Suprapubic skin (tissue), 4 donors: ENCODE measurements at regions not wholly inside any gene's neighbourhood (a gene's known extent, or its start where the extent isn't known, plus 50 kb on each side); places are given as distances from the start of the nearest gene placed in this dataset.

ENCODE experiments used
- DNase-seq, 2 donors: peaks; one replicate each; pipeline ENCODE4 v3.0.0-alpha.2; 2019; ENCODE audit warnings: low spot score in 2 of 2
- H3K27ac ChIP-seq: fragments of 200-600 bp; sonication (generic); one replicate; pipeline ENCODE4 v1.5.1; 2019
- H3K27me3 ChIP-seq: fragments of 200-600 bp; sonication (generic); one replicate; pipeline ENCODE4 v1.5.1; 2019
- H3K36me3 ChIP-seq: fragments of 200-600 bp; sonication (generic); one replicate; pipeline ENCODE4 v1.5.1; 2019
- H3K4me1 ChIP-seq: fragments of 200-600 bp; sonication (generic); one replicate; pipeline ENCODE4 v1.5.1; 2019
- H3K4me3 ChIP-seq: fragments of 200-600 bp; sonication (generic); one replicate; pipeline ENCODE4 v1.5.1; 2019; ENCODE audit warnings: mild to moderate bottlenecking
- H3K9me3 ChIP-seq: fragments of 200-600 bp; sonication (generic); one replicate; pipeline ENCODE4 v1.5.1; 2019
- EP300 ChIP-seq: sonication (generic); formaldehyde crosslinking; IDR thresholded peaks from one replicate; pipeline ENCODE4 v1.6.1; 2017; ENCODE audit warnings: antibody characterized with exemption
- POLR2A ChIP-seq, 2 donors: fragments of 450-650 bp; IDR thresholded peaks; one replicate each; pipeline ENCODE4 v1.6.1; 2017; ENCODE audit warnings: antibody characterized with exemption in 2 of 2, mild to moderate bottlenecking in 2 of 2, moderate library complexity in 2 of 2
- POLR2AphosphoS5 ChIP-seq, 3 donors: sonication (generic); formaldehyde crosslinking; IDR thresholded peaks; one replicate each; pipeline ENCODE4 v1.6.1; 2017; ENCODE audit warnings: antibody characterized with exemption in 3 of 3
- WGBS: methylation state at CpG from one replicate; pipeline ENCODE4 v1.1.5; 2018; 5-methylcytosine and 5-hydroxymethylcytosine counted together
- TF ChIP-seq, protein P1 (sequence below), 2 donors: fragments of 200-600 bp in 1 of 2; fragments of 450-650 bp in 1 of 2; sonication (generic) in 1 of 2; IDR thresholded peaks; one replicate each; pipeline ENCODE4 v1.5.1; 2016 to 2019; ENCODE audit warnings: antibody characterized with exemption in 2 of 2, mild to moderate bottlenecking in 1 of 2, moderate library complexity in 1 of 2

DNA sequence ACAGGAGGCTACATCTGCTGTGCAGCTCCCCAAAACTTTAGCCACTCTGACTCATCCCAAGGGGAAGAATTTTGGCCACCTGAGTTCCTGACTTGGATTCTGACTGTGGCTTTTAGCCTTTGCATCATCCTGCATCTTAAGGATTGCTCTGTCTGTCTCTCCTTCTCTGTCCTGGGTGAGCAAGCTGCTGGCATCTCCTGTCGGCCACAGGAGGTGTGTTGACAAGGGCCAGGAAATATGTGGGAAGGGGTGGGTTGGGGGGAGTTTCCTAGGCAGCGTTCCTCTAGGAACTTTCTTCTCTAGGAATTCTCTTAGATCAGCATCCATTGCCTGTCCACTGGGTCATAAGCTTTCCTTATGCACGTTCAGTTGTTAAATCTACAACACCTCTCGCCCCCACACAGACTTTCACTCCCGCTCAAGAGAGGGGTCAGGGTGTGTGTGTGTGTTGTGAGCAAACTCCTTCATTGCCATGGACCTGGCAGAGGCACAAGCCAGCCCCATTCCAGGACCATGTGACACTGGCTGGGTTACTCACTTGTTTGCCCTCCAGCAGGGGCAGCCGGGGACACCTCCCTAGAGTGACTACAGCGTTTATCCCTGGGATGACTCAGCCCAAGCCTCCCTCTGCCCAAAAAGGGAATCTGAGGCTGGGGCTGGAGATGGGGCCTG, 145.0 kb upstream of the DUSP10 start:
- 25% methylated on average over 7 of the region's 7 CpGs for WGBS
- H3K36me3 ChIP-seq: no peaks in the 10 kb centered on the region
- no peaks in the 10 kb centered on the region for H3K27me3 ChIP-seq
- DNase-seq: peak; percentile 87 to 88
- TF ChIP-seq POLR2AphosphoS5 (IDR thresholded peaks at IDR 0.05) (peak in 1 of 3 donors; percentile 60), POLR2A (IDR thresholded peaks at IDR 0.05) (no peak)
- peaks cover 13% of the 10 kb centered on the region for H3K4me1 ChIP-seq
- H3K4me3 ChIP-seq: no peak overlapping the region
- no peaks in the 10 kb centered on the region for H3K9me3 ChIP-seq
- no peak overlapping the region for H3K27ac ChIP-seq

DNA sequence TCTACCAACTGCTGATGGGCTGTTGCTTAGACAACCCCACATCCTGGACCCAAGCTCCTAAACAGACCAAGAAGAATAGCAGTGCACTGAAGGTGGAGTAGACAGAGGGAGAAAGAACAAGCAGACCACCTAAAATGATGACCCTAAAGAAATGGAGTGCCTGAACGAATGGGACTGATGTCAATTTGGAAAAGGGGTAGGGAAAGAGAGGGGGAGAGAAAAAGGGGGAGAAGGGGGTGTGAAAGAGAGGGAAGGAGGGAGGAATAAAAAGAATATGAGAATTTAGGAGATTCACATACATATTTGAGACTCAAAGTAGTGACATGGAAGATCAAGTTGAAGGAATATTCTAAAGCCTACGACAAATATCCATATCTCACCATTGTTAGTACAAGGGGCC, 144.4 kb upstream of the DUSP10 start:
- no peak overlapping the region for H3K4me3 ChIP-seq
- H3K27ac ChIP-seq: no peak overlapping the region
- H3K4me1 ChIP-seq: peaks cover 13% of the 10 kb centered on the region
- TF ChIP-seq EP300 (no peak), POLR2AphosphoS5 (IDR thresholded peaks at IDR 0.05) (no peak), POLR2A (IDR thresholded peaks at IDR 0.05) (no peak)
- TF ChIP-seq, protein P1, sequence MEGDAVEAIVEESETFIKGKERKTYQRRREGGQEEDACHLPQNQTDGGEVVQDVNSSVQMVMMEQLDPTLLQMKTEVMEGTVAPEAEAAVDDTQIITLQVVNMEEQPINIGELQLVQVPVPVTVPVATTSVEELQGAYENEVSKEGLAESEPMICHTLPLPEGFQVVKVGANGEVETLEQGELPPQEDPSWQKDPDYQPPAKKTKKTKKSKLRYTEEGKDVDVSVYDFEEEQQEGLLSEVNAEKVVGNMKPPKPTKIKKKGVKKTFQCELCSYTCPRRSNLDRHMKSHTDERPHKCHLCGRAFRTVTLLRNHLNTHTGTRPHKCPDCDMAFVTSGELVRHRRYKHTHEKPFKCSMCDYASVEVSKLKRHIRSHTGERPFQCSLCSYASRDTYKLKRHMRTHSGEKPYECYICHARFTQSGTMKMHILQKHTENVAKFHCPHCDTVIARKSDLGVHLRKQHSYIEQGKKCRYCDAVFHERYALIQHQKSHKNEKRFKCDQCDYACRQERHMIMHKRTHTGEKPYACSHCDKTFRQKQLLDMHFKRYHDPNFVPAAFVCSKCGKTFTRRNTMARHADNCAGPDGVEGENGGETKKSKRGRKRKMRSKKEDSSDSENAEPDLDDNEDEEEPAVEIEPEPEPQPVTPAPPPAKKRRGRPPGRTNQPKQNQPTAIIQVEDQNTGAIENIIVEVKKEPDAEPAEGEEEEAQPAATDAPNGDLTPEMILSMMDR (IDR thresholded peaks at IDR 0.05): no peak
- H3K9me3 ChIP-seq: no peaks in the 10 kb centered on the region
- 100% methylated on average over 2 of the region's 2 CpGs for WGBS
- no peak for DNase-seq
- H3K36me3 ChIP-seq: no peaks in the 10 kb centered on the region
- no peaks in the 10 kb centered on the region for H3K27me3 ChIP-seq

DNA sequence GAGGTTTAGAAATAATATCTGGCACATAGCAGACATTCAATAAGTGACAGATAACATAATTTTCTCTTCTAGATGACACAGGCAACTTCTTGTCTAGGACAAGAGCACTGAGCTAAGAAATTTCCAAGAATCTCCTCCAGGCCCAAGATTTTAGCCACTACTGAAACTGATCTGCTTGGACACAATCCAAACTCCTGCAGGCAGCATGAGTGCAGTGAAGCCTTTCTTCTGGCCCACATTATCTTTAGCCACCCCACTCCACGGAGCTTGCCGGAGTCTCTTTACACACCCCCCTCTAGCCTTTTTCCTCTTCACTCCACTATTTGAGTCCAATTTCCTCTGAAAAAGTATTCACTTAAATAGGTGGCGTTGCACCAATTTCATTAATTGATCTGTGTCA, 142.9 kb upstream of the DUSP10 start:
- no peaks in the 10 kb centered on the region for H3K36me3 ChIP-seq
- no peaks in the 10 kb centered on the region for H3K9me3 ChIP-seq
- H3K4me1 ChIP-seq: peaks cover 13% of the 10 kb centered on the region
- H3K27ac ChIP-seq: no peak overlapping the region
- TF ChIP-seq POLR2AphosphoS5 (IDR thresholded peaks at IDR 0.05) (no peak), EP300 (no peak), POLR2A (IDR thresholded peaks at IDR 0.05) (no peak)
- TF ChIP-seq, protein P1 (IDR thresholded peaks at IDR 0.05): no peak
- H3K4me3 ChIP-seq: no peak overlapping the region
- WGBS: 70% methylated on average over 3 of the region's 3 CpGs
- DNase-seq: no peak
- H3K27me3 ChIP-seq: no peaks in the 10 kb centered on the region

DNA sequence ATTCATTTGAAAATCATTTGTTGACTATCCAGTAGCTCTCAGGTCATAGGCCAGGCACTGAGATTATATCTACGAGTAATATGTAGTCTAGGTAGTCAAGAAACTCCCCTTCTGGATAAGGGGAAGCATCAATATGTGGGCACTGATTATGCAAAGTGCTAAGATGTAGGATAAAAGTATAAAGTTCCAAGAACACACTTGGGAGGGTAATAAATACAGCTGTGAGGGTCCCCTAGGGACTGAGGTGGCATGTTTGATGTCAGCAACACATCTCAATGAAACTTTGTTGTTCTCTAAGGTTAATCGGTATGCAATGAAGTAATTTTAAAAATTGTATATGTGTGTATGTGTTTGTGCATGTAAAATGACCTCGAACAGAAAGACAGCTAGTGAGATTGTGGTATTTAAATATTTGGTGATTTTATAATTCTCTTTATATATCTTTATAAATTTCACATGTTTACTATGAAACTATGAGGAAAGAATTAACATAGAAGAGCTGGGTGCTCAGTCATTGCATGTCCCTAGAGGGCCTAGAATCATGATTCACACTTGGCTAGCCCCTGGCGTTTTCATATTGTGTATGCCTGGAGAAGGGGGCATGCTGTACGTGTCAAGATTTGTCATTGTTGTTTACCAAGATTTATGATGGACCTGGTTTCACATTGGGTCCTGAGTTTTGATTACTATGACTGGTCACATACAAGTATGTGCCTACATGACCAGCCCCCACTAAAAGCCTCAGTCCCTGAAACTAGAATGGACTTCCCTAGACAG, 140.1 kb upstream of the DUSP10 start:
- no peak for DNase-seq
- no peak for TF ChIP-seq POLR2AphosphoS5 (IDR thresholded peaks at IDR 0.05)
- no peak for TF ChIP-seq EP300
- TF ChIP-seq, protein P1 (IDR thresholded peaks at IDR 0.05): no peak
- no peak for TF ChIP-seq POLR2A (IDR thresholded peaks at IDR 0.05)
- WGBS: 82% methylated on average over 5 of the region's 5 CpGs
- no peak overlapping the region for H3K4me3 ChIP-seq
- no peaks in the 10 kb centered on the region for H3K27me3 ChIP-seq
- no peaks in the 10 kb centered on the region for H3K36me3 ChIP-seq
- peaks cover 7% of the 10 kb centered on the region for H3K4me1 ChIP-seq
- H3K9me3 ChIP-seq: no peaks in the 10 kb centered on the region
- no peak overlapping the region for H3K27ac ChIP-seq

DNA sequence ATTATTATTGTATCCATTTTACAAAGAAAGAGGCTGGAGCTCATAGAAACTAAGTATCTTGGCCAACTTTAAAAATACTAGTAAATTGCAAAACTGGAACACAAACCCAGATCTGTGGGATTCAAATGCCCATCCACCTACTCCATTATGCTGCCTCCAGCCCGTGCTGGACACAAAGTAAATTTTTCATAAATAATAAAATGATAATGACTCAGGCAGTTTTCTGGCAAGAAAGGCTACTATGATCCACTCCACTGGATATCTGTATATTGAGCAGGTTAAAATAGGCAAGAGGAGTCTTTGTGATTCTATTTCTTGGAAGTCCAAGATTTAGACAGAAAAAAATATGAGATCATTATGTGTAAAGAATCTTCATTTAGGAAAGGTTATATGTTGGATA, 138.3 kb upstream of the DUSP10 start:
- Histone ChIP-seq H3K4me1 (no peaks in the 10 kb centered on the region), H3K9me3 (no peaks in the 10 kb centered on the region), H3K36me3 (no peaks in the 10 kb centered on the region), H3K27me3 (no peaks in the 10 kb centered on the region), H3K4me3 (no peak overlapping the region), H3K27ac (no peak overlapping the region)
- DNase-seq: no peak
- TF ChIP-seq POLR2A (IDR thresholded peaks at IDR 0.05) (no peak), EP300 (no peak), POLR2AphosphoS5 (IDR thresholded peaks at IDR 0.05) (no peak)
- TF ChIP-seq, protein P1 (IDR thresholded peaks at IDR 0.05): no peak
- WGBS: 44% methylated on average over 1 of the region's 1 CpG
